Activated CD4-positive, alpha-beta T cell treated with anti-CD3 and anti-CD28 coated beads, Interleukin-2, amount 50 U/mL, for 48 hours (primary cell): ENCODE measurements at regions not wholly inside any gene's neighbourhood (a gene's known extent, or its start where the extent isn't known, plus 50 kb on each side); places are given as distances from the start of the nearest gene placed in this dataset.

Source experiments
- DNase-seq, 2 experiments: peaks; one replicate each; pipeline ENCODE4 v3.0.0-alpha.2; 2020

DNA sequence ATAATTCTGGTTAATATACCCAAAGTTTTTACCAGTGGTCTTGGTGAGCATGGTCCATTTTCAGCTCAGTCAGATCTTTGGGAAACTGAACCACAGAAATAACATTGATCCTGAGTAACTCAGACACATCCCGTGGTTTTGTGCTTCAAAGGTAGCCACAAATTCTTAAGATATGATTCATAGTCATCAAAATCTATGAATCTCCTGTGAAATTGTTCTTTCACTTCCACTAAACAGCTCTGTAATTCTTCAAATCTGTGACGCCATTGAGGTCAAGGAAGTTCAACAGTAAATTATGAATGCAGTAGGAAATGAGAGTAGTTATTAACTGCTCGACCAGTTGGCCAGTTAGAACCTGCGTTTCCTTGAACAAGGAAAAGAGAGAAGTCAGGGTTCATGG lies 147.3 kb downstream of the IRS1 start:
- DNase-seq: no peak

- DNase-seq: peak; percentile 39 to 51
Observed at GRCh38 chr2:226649871-226650660, 149.6 kb downstream of the IRS1 start.

DNA sequence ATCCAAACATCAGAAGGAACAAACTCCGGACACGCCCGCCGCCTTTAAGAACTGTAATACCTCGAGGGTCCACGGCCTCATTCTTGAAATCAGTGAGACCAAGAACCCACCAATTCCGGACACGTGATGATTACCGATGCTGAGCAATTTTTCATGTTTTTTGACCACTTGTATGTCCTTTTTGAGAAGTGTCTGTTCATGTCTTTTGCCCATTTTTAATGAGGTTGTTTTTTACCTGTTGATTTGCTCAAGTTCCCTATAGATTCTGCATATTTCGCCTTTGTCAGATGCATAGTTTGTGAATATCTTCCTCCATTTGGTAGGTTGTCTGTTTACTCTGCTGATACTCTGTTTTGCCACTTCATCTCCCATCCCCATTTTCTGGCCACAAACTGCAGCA lies 150.4 kb downstream of the IRS1 start:
- no peak for DNase-seq

DNA sequence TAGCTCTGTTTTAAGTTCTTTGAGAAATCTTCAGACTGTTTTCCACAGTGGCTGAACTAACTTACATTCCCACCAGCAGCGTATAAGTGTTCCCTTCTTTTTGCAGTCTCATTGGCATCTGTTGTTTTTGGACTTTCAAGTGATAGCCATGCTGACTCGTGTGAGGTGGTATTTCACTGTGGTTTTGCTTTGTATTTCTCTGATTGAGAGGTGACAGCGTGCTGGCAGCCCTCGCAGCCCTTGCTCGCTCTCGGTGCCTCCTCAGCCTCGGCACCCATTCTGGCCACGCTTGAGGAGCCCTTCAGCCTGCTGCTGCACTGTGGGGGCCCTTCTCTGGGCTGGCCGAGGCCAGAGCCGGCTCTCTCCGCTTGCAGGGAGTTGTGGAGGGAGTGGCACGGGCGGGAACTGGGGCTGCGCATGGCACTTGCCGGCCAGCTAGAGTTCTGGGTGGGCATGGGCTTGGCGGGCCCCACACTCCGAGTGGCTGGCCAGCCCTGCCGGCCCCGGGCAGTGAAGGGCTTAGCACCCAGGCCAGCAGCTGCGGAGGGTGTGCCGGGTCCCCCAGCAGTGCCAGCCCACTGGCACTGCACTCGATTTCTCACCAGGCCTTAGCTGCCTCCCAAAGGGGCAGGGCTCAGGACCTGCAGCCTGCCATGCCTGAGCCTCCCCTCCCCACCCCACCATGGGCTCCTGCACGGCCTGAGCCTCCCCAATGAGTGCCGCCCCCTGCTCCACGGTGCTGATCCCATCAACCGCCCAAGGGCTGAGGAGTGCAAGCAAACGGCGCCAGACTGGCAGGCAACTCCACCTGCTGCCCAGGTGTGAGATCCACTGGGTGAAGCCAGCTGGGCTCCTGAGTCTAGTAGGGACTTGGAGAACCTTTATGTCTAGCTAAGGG lies 151.8 kb downstream of the IRS1 start:
- DNase-seq: no peak

GRCh38 chr2:226644399-226644865 lies 155.2 kb downstream of the IRS1 start:
- DNase-seq: no peak

DNA sequence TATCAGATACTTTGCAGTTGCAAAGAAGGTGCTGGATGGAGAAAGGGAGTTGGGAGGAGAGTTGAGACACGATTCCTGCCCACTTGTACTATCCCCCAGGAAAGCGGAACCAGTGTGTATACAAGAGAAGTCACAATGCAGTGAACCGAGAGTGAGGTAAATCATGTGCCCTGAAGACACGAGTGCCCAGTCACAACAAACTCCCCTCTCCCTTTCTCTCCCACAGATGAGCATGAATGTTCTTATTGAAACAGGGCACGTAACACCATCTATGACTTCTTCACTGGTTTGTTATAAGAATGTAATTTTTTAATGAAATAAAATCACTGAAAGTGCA lies 155.7 kb downstream of the IRS1 start:
- no peak for DNase-seq

GRCh38 chr2:226643030-226643945 lies 156.3 kb downstream of the IRS1 start:
- DNase-seq: no peak

DNA sequence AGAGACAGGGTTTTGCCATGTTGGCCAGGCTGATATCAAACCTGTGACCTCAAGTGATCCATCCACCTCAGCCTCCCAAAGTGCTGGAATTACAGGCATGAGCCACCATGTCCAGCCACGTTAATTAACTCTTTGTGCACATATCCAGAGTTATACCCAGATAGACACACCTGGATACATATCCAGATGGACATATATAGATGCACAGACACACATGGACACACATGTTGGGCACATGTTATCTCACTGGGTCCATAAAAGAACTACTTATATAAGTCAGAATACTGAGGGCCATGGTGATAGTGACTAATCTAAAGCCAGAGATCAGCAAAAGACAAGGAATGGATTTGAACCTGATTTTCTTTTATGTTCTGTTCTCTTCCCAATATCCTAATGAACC lies 158.6 kb downstream of the IRS1 start:
- no peak for DNase-seq

DNA sequence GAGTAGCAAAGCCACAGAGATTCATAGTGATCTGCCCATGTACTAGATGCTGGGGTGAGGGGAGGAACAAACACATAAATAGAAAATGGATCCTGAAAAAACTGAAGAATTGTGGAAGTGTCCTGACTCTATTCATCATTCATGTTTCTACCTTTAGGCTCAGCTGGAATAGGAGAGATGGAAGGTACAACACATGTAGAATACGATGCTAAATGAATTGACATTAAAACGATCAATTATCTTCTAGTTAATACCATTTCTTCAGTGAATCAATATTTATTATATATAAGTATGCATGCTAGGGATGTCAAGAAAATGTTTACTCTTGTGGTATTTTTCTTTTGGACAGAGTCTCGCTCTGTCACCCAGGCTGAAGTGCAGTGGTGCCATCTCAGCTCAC lies 159.1 kb downstream of the IRS1 start:
- no peak for DNase-seq

DNA sequence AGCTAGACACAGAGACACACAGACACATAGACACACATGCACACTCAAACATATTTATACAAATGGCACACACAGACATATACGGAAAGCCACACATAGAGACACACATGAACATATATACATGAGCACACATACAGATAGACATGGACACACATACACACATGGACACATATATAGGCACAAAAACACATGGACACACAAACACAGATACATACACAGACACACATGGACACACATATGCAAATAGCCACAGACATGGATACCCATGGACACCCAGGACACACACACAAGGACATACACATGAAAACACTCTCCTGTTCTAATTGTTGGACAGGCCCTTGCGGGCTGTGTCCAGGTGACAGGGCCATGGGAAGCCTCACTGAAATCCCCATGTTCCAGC lies 160.1 kb downstream of the IRS1 start:
- DNase-seq: no peak

DNA sequence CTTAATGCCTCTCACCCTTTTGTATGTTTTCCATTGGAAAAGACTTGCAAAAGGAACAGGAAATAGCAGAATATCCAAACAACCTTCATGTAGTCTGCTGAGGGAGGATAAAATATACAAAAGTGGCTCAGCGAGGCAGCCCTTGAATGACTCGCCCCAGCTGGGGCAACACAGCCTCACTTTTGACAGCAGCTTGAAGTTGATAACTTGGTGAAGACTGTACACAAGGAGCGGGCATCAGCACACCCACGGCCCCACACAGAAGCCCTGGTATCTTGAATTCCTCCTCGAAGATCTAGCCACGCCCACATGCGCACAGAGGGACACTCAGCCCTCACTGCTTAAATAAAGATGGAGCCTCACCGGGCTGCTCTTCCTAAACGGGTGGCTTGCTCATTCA lies 161.0 kb downstream of the IRS1 start:
- DNase-seq: no peak

- DNase-seq: no peak
Observed at GRCh38 chr2:226637383-226637782, 162.2 kb downstream of the IRS1 start.

DNA sequence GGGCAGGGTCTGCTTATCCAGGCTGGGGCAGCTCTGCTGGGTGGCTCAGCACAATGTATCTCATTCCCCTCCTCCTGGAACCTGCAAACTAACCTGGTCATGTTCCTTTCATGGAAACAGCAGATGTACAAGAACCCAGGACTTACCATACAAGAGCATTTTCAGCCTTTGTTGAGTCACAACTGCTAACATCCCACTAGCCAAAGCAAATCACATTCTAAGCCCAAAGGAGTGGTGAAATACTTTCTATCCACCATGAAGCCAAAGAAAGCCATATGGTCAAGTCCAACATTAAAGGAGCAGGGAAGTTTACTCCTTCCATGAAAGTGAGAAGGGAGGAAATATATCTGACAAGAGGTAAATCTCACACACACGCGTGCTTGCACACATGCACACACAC lies 163.0 kb downstream of the IRS1 start:
- DNase-seq: no peak

GRCh38 chr2:226634943-226635604 lies 164.5 kb downstream of the IRS1 start:
- no peak for DNase-seq

GRCh38 chr2:226631671-226632070 lies 167.9 kb downstream of the IRS1 start:
- DNase-seq: no peak

GRCh38 chr2:226631187-226631586 lies 168.4 kb downstream of the IRS1 start:
- no peak for DNase-seq

DNA sequence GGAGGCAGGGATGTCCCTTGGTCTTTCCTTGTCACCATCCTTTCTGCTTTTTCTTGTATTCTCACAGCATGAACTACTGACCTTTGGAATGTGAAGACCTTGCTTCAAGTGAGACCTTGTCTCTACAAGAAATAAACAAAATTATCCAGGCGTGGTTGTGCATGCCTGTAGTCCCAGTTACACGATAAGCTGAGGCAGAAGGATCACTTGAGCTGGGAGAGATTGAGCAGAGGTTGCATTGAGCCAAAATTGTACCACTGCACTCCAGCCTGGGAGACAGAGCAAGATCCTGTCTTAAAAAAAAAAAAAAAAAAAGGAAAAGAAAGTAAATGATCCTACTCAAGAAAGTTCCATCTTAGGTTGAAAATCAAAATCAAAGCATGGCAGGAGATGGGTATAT lies 173.7 kb downstream of the IRS1 start:
- no peak for DNase-seq

DNA sequence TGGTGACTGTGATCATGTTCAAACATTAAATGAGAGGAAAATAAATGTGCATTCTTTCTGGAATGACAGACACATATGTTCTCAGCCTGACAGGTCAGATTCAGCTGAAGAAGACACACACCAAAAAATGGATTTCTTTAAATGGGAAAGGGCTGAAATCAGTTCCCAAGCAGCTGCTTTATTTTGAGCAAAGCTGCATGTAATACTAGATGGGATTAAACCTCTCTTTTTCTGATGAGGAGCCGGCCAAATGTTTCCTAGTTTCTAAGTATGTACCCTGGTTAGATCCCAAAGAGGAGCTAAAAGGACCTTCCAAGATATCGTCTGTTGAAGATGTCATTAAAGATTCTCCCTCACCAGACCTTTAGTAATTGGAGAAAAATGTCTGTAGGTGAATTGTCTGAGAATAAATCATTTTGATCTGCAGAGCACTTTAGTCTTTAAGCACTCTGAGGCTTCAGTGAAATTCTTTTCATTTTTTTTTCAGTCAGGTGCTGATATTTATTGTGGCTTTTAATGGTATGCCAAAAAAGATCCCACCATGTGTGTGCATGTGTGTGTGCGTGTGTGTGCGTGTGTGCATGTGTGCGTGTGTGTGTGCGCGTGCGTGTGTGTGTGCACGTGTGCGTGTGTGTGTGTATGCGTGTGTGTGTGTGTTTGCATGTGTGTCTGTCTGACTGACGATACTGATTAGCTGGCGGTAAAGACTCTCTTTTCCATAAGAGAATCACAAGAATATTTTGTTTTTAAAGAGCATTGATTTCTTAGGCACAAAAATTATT lies 175.8 kb downstream of the IRS1 start:
- no peak for DNase-seq

DNA sequence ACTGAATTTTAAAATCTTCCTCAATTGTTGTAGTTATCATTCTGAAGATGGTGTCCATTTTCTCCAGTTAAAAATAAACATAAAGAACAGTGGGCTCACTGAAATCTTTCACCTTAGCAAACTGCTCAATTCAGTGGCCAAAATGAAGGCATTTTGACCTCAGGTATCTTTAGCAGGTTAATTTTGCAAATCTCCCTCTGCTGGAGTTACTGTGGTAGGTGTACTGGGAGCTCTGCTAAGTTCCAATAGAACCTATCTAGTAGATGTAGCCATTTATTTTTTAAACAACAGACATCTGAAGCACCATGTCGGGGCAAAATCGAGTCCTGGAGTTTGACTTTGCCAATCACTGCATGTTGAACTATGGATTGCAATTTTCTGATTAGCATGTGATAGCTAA lies 177.1 kb downstream of the IRS1 start:
- DNase-seq: no peak

DNA sequence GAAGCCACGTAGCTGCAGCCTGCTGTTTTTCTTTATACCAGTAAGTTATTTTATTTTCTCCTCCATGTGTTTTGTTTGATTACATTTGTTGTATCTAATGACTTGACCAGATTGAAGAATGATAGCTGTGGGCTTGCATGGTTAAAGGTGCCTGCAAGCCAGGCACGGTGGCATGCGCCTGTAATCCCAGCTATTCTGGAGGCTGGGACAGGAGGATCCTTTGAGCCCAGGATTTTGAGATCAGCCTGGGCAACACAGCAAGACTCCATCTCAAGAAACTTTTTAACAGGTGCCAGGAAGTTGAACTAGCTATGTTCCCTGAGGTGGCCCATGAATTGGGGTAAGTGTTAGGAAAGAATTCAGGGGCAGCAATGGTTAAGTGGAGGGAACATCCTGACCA lies 179.4 kb downstream of the IRS1 start:
- no peak for DNase-seq

DNA sequence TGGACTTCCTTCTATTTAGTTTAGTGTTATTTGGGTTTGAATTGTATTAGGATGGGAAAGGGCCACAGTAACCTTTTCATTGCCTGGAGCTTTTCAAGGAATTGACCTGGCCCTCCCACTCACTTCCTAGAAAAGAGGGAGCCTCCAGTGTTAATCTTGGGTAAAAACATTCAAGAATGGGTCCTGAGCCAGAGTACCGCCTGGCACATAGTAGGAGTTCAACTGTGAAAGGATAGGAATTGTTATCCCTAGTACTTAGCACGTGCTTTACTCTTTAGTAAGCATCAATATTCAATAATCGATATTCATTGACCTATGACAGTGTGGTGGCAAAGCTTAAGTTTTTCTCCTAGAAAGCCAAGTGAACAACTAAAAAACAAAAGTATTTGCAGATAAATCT lies 179.9 kb downstream of the IRS1 start:
- DNase-seq: no peak
